HCT116 (cell line): ENCODE measurements at regions not wholly inside any gene's neighbourhood (a gene's known extent, or its start where the extent isn't known, plus 50 kb on each side); places are given as distances from the start of the nearest gene placed in this dataset.

ENCODE experiments used
- ATAC-seq: fragments of 200-7000 bp; cut with Tn5 transposase; 2 replicates; pipeline ENCODE4 v1.9.1; 2020; ENCODE audit warnings: mild to moderate bottlenecking, moderate library complexity
- BruUV-seq: library from RNA; stranded (reverse); fragments of 400-500 nt; replicated peaks from 2 replicates; lab custom pipeline; 2021; lab: Mats Ljungman, UMichigan
- CTCF ChIA-PET: fragments of 300-600 bp; sonication (Branson Sonifier 250); formaldehyde crosslinking; loops from one replicate; lab custom pipeline; 2021; ENCODE audit warnings: antibody characterized with exemption; lab: Charles Lee
- POLR2A ChIA-PET: fragments of 300-600, 350-600 bp; sonication (Branson Sonifier 250); formaldehyde crosslinking; loops from one replicate; lab custom pipeline; 2021; ENCODE audit warnings: antibody characterized with exemption; lab: Charles Lee
- RAD21 ChIA-PET, 2 experiments: fragments of 300-600 bp; sonication (Branson Sonifier 250); formaldehyde crosslinking; loops; one replicate each; lab custom pipeline; 2023; ENCODE audit warnings: low total read pairs in 2 of 2; ENCODE audit not compliant: uncharacterized antibody in 2 of 2, unreplicated experiment in 2 of 2, low non-redundant PET in 1 of 2; lab: Charles Lee
- DNase-seq: peaks from one replicate; pipeline ENCODE4 v3.0.0-alpha.2; 2010; ENCODE audit warnings: low read depth, low spot score
- H2AFZ ChIP-seq: fragments of 200-600 bp; shearing (Covaris generic), sonication (generic); 2 replicates; pipeline ENCODE4 v1.6.1; 2017; ENCODE audit warnings: low read depth, mixed run types, mixed read lengths, antibody characterized with exemption, low read length; ENCODE audit not compliant: poor library complexity, severe bottlenecking
- H3K27ac ChIP-seq: 2 replicates; pipeline ENCODE4 v1.5.1; 2012; ENCODE audit warnings: low read depth, low read length
- H3K27me3 ChIP-seq: fragments of 200-600 bp; sonication (generic); 2 replicates; pipeline ENCODE4 v1.6.1; 2016; ENCODE audit warnings: mixed run types, low read length, mixed read lengths; ENCODE audit not compliant: insufficient read depth
- H3K36me3 ChIP-seq, 2 experiments: fragments of 200-500 bp in 1 of 2; fragments of 200-600 bp in 1 of 2; sonication (Bioruptor generic) in 1 of 2; sonication (generic) in 1 of 2; 2 replicates each; pipeline versions ENCODE4 v1.5.1 to v1.6.1; 2014 to 2016; ENCODE audit warnings: low read length in 2 of 2, inconsistent platforms in 1 of 2, mixed read lengths in 1 of 2, mixed run types in 1 of 2; ENCODE audit not compliant: insufficient read depth in 2 of 2, control insufficient read depth in 1 of 2
- H3K4me1 ChIP-seq, 2 experiments: fragments of 200-600 bp in 1 of 2; sonication (generic) in 1 of 2; 2 replicates each; pipeline versions ENCODE4 v1.5.1 to v1.6.1; 2012 to 2017; ENCODE audit warnings: low read length in 2 of 2, inconsistent platforms in 1 of 2, mild to moderate bottlenecking in 1 of 2, mixed read lengths in 1 of 2, mixed run types in 1 of 2, moderate library complexity in 1 of 2; ENCODE audit not compliant: insufficient read depth in 2 of 2, control insufficient read depth in 1 of 2
- H3K4me2 ChIP-seq: fragments of 200-600 bp; sonication (generic); 2 replicates; pipeline ENCODE4 v1.6.1; 2017; ENCODE audit warnings: mixed run types, low read length, mixed read lengths
- H3K4me3 ChIP-seq, 2 experiments: fragments of 200-600 bp in 1 of 2; sonication (generic) in 1 of 2; replicated peaks in 1 of 2; 2 replicates each; pipeline ENCODE4 v1.5.1; 2011 to 2016; ENCODE audit warnings: low read length in 2 of 2, control low read depth in 1 of 2, low read depth in 1 of 2, mild to moderate bottlenecking in 1 of 2, mixed read lengths in 1 of 2, mixed run types in 1 of 2
- H3K79me2 ChIP-seq: fragments of 200-600 bp; sonication (generic); 2 replicates; pipeline ENCODE4 v1.6.1; 2017; ENCODE audit warnings: mild to moderate bottlenecking, mixed run types, low read length, moderate library complexity, mixed read lengths; ENCODE audit not compliant: insufficient read depth
- H3K9ac ChIP-seq: fragments of 200-600 bp; sonication (generic); 2 replicates; pipeline ENCODE4 v1.6.1; 2016; ENCODE audit warnings: low read length, mixed read lengths
- H3K9me2 ChIP-seq: fragments of 200-600 bp; sonication (generic), shearing (Covaris generic); 2 replicates; pipeline ENCODE4 v1.6.1; 2017; ENCODE audit warnings: mixed run types, mild to moderate bottlenecking, moderate library complexity; ENCODE audit not compliant: insufficient read depth
- H3K9me3 ChIP-seq, 2 experiments: fragments of 200-500 bp in 1 of 2; fragments of 200-600 bp in 1 of 2; sonication (Bioruptor generic) in 1 of 2; sonication (generic) in 1 of 2; 2 replicates each; pipeline ENCODE4 v1.6.1; 2014 to 2017; ENCODE audit warnings: low read length in 2 of 2, mixed read lengths in 2 of 2, inconsistent platforms in 1 of 2, low read depth in 1 of 2, mild to moderate bottlenecking in 1 of 2, mixed run types in 1 of 2, moderate library complexity in 1 of 2; ENCODE audit not compliant: control insufficient read depth in 1 of 2, insufficient read depth in 1 of 2
- H4K20me1 ChIP-seq: fragments of 200-600 bp; sonication (generic), shearing (Covaris generic); 2 replicates; pipeline ENCODE4 v1.6.1; 2017; ENCODE audit warnings: mixed run types, mild to moderate bottlenecking, moderate library complexity; ENCODE audit not compliant: insufficient read depth
- ATF3 ChIP-seq: IDR thresholded peaks from 2 replicates; pipeline ENCODE4 v1.6.1; 2012
- CBX3 ChIP-seq: IDR thresholded peaks from 2 replicates; pipeline ENCODE4 v1.6.1; 2012; ENCODE audit warnings: low read depth
- CTCF ChIP-seq, 3 experiments: fragments of 200-600 bp in 1 of 3; sonication (generic) in 1 of 3; IDR thresholded peaks in 2 of 3; conservative IDR thresholded peaks in 1 of 3; 2 replicates each; pipeline ENCODE4 v1.5.1; 2012 to 2017; ENCODE audit warnings: low read depth in 2 of 3, low read length in 2 of 3, antibody characterized with exemption in 1 of 3, borderline replicate concordance in 1 of 3, control low read depth in 1 of 3, mild to moderate bottlenecking in 1 of 3, mixed read lengths in 1 of 3, mixed run types in 1 of 3, moderate library complexity in 1 of 3; ENCODE audit not compliant: insufficient read depth in 1 of 3
- EGR1 ChIP-seq: IDR thresholded peaks from 2 replicates; pipeline ENCODE4 v1.6.1; 2012; ENCODE audit warnings: low read depth
- EZH2phosphoT487 ChIP-seq: fragments of 200-600 bp; IDR thresholded peaks from 2 replicates; pipeline ENCODE4 v1.6.1; 2018; ENCODE audit warnings: antibody characterized with exemption, borderline replicate concordance
- FOSL1 ChIP-seq: IDR thresholded peaks from 2 replicates; pipeline ENCODE4 v1.6.1; 2012; ENCODE audit warnings: low read depth
- POLR2AphosphoS5 ChIP-seq: IDR thresholded peaks from 2 replicates; pipeline ENCODE4 v1.6.1; 2011; ENCODE audit warnings: mild to moderate bottlenecking, low read depth, low read length, moderate library complexity
- RAD21 ChIP-seq: IDR thresholded peaks from 2 replicates; pipeline ENCODE4 v1.6.1; 2012; ENCODE audit warnings: low read depth, mild to moderate bottlenecking
- REST ChIP-seq: IDR thresholded peaks from 2 replicates; pipeline ENCODE4 v1.6.1; 2012; ENCODE audit warnings: low read depth
- SIN3A ChIP-seq: IDR thresholded peaks from 2 replicates; pipeline ENCODE4 v1.6.1; 2012; ENCODE audit warnings: low read depth
- SRF ChIP-seq: IDR thresholded peaks from 2 replicates; pipeline ENCODE4 v1.6.1; 2012; ENCODE audit warnings: low read depth
- TCF7L2 ChIP-seq: IDR thresholded peaks from 2 replicates; pipeline ENCODE4 v1.7.0; 2011; ENCODE audit warnings: borderline replicate concordance, inconsistent platforms; ENCODE audit not compliant: insufficient read depth, insufficient read length; ENCODE audit errors: extremely low read depth
- YY1 ChIP-seq: IDR thresholded peaks from 2 replicates; pipeline ENCODE4 v1.6.1; 2011; ENCODE audit warnings: low read length, low read depth, moderate library complexity, mild to moderate bottlenecking; ENCODE audit not compliant: insufficient replicate concordance; ENCODE audit errors: extremely low read depth
- ZBTB33 ChIP-seq: IDR thresholded peaks from 2 replicates; pipeline ENCODE4 v1.6.1; 2011; ENCODE audit warnings: mild to moderate bottlenecking, low read length, moderate library complexity; ENCODE audit not compliant: insufficient replicate concordance; ENCODE audit errors: extremely low read depth
- ZFX ChIP-seq: fragments of 450-650 bp; IDR thresholded peaks from 2 replicates; pipeline ENCODE4 v1.6.1; 2017
- ZNF274 ChIP-seq: fragments of 200-500 bp; sonication (Bioruptor generic); IDR thresholded peaks from 2 replicates; pipeline ENCODE4 v1.6.1; 2014; ENCODE audit warnings: mild to moderate bottlenecking, low read depth, low read length, inconsistent platforms
- intact Hi-C: fragments of 100-400 bp; cut with micrococcal nuclease; formaldehyde crosslinking; loops from 2 replicates; pipeline ENCODE4 v1.10.0; 2022

GRCh38 chr5:20619591-20619990, 631.6 kb upstream of the CDH18 start:
- DNase-seq: no peak
- ATAC-seq: no peak
- no TSS peak for BruUV-seq
- intact Hi-C loops: no loop called here
- ChIA-PET RAD21 (no interaction called here), CTCF (no interaction called here), POLR2A (no interaction called here)
- H4K20me1 ChIP-seq: no peaks in the 10 kb centered on the region
- H3K9ac ChIP-seq: no peak overlapping the region
- H3K36me3 ChIP-seq: no peaks in the 10 kb centered on the region
- no peak overlapping the region for H2AFZ ChIP-seq
- no peaks in the 10 kb centered on the region for H3K27me3 ChIP-seq
- H3K9me2 ChIP-seq: no peaks in the 10 kb centered on the region
- TF ChIP-seq CBX3: no peak
- TF ChIP-seq ZNF274: no peak
- TF ChIP-seq EZH2phosphoT487: no peak
- TF ChIP-seq SRF: no peak
- no peak for TF ChIP-seq FOSL1
- no peak for TF ChIP-seq POLR2AphosphoS5
- TF ChIP-seq SIN3A: no peak
- no peak for TF ChIP-seq REST
- no peak for TF ChIP-seq YY1
- no peak for TF ChIP-seq EGR1
- no peak for TF ChIP-seq TCF7L2
- TF ChIP-seq ZFX: no peak
- TF ChIP-seq ATF3: no peak
- no peak for TF ChIP-seq CTCF (IDR thresholded peaks at IDR 0.05 in 2 of 3, conservative IDR thresholded peaks at IDR 0.05 in 1 of 3; ENCODE audit: borderline replicate concordance in 1 of 3, insufficient read depth in 1 of 3, low read depth in 2 of 3, low read length in 2 of 3)
- no peak for TF ChIP-seq ZBTB33
- no peak for TF ChIP-seq RAD21
- H3K4me3 ChIP-seq: no peak overlapping the region
- H3K9me3 ChIP-seq: peaks cover 0 to 12% of the 10 kb centered on the region in 2 experiments; a peak in 3 of 4 replicates
- no peak overlapping the region for H3K4me2 ChIP-seq
- H3K27ac ChIP-seq: no peak overlapping the region
- H3K79me2 ChIP-seq: no peaks in the 10 kb centered on the region
- no peaks in the 10 kb centered on the region for H3K4me1 ChIP-seq
